ENCODE measurements at regions not wholly inside any gene's neighbourhood (a gene's known extent, or its start where the extent isn't known, plus 50 kb on each side); places are given as distances from the start of the nearest gene placed in this dataset.

DNA sequence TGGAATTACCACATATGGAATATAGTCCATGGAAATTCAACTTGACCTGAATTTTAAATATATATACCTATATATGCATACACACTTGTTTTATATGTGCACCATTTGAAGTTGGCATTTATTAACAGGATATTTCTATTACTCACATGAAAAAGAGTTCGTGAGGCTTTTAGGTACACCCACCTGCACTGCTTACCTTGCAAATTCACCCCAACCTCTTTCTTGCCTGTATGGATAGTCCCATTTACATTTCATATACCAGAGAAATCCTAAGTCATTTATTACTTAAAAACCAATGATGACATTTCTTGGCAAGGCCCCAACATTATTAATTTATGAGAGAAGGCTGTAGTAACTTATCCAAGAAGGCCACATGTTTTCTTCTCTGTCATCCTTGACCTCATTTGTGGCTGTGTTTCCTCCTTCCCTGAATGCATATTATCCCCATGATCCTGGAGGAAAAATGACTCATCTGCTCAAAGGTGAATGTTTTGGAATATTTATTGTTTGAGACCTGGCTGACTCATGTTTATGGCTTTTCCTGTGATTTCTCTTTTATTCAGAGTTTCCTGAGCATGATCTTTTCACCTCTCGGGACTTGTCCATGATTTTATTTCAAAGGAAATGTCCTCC lies 62.2 kb upstream of the FAM241A start:
- TF ChIP-seq, protein P1, sequence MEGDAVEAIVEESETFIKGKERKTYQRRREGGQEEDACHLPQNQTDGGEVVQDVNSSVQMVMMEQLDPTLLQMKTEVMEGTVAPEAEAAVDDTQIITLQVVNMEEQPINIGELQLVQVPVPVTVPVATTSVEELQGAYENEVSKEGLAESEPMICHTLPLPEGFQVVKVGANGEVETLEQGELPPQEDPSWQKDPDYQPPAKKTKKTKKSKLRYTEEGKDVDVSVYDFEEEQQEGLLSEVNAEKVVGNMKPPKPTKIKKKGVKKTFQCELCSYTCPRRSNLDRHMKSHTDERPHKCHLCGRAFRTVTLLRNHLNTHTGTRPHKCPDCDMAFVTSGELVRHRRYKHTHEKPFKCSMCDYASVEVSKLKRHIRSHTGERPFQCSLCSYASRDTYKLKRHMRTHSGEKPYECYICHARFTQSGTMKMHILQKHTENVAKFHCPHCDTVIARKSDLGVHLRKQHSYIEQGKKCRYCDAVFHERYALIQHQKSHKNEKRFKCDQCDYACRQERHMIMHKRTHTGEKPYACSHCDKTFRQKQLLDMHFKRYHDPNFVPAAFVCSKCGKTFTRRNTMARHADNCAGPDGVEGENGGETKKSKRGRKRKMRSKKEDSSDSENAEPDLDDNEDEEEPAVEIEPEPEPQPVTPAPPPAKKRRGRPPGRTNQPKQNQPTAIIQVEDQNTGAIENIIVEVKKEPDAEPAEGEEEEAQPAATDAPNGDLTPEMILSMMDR (conservative IDR thresholded peaks at IDR 0.05 in 1 of 2, IDR thresholded peaks at IDR 0.05 in 1 of 2; ENCODE audit: extremely low read depth in 1 of 2, insufficient read depth in 1 of 2, low read depth in 1 of 2, low read length in 2 of 2) = no peak
- no peak for TF ChIP-seq EZH2 (IDR thresholded peaks at IDR 0.05; ENCODE audit: borderline replicate concordance, low read length)

Measured in mammary epithelial cell (primary cell).